NCI-H2081 treated with DMSO at 0.1 percent for 48 hours (cell line): ENCODE measurements at regions not wholly inside any gene's neighbourhood (a gene's known extent, or its start where the extent isn't known, plus 50 kb on each side); places are given as distances from the start of the nearest gene placed in this dataset.

Experiments
- DNase-seq: peaks from one replicate; lab custom pipeline; 2025; lab: John Stamatoyannopoulos, UW

- no peak for DNase-seq
These were observed 93.9 kb downstream of the RHOB start for GRCh38 chr2:20540587-20541293.

DNA sequence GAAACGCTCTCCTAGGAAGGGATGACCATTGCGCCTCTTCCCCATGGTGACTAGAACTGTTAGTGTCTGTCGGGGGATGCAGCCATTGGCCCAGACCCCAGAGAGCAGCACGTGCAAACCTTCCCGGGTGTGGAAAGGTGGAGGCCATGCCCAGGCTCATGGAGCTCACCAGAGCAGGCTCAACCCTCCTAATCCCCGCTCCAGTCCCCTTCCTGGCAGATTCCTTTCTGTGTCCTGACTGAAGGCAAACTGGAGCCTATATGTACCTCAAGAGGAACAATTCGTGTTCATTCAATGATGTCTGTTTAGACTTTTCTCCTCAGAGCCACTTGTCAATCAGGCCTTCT lies 94.4 kb downstream of the RHOB start:
- no peak for DNase-seq

DNA sequence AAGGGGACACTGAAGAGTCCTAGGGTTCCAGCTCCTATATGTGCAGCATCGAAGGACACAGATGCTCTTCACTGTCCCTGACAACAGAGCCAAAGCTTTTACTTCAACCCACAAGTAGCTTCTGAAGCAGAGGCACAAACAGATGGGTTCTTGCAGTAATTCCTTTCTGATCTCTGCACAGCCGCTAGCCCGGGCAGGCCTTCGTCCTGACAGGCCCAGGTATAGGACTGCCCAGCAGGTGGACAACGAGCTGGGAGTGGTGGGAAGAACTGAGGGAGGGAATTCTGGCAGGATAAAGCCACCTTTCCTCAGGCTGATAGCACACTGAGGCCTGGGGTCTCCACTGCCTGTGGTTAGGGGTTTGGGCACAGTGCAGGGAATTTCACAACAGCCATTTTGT lies 94.8 kb downstream of the RHOB start:
- DNase-seq = no peak

DNA sequence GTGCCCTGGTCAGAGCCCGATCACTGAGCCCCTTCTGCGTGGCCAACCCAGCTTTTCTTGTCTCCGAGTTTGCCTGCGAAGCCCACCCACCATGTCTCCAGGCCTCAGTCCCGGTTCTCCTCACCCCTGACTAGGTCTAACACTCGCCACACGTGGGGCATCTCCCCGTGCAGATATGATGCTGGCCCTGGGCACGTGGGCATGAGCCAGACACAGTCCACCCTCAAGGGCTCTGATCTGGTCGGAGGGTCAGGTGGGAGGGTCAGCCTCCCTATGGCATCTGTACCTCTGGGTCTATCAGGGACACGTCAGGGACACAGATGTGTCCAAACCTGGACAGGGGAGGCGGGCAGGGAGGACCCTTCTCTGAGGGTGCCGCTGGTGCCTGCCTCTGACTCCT lies 95.4 kb downstream of the RHOB start:
- no peak for DNase-seq

DNA sequence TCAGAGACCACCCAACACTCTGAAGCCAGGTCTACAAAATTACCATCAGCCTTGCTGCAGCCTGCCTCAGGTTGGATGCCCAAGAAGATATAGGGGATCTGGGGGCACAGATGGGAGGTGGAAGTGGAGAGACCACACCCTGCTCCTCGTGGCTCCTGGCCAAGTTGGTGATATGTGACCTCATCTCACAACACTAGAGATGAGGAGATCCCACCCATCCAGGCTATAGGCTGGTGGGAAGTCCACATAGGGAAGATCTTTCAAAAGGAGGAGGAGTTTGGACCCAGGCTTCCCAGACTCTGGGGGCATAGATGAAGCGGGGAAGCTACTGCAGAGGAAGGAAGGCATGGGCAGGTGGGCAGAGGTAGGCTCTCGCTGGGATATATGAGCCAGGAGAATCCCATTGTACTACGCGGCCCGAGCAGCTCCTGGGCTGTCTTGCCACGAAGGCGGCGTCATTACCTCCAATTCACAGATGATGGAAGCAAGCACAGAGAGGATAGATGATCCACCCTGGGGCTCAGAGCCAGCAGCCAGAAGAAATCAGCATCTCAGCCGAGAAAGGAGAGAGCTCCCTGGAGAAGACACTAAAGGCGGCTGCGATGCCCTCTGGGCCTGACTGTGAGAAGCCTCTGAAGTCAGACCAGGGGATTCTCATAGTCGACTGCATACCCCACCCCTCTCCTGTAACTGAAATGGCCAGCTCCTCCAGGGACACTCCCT lies 96.0 kb downstream of the RHOB start:
- no peak for DNase-seq

DNA sequence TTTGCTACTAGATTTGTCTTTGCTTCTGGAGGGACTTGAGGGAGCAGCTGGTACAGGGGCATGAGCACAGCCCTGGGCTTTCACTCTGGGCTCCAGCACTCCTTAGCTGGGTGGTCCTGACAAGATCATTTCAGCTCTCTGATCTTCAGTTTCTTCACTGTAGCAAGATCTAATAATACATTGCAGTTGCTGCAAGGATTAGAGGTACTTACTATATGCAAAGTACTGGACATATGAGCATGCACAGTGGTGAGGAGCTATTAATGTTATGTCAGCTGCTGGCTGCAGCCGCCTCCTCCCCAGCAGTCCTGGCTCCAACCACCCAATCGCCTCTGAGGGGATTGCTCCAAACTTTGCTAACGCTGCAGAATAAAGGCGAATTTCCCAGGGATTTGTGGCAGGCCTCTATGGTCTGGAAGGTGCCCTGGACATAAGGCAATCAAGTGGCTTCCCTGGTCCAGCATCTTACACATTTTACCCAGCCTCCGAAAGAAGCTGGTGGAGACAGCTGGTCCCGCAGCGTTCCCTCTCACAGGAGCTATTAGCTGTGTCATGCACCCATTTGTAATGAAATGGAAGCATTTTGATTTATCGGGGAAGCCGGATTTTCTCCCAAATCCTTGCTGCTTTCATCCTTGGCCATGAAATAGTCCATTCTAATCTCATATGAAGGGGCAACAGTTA lies 96.7 kb downstream of the RHOB start:
- DNase-seq = no peak

DNA sequence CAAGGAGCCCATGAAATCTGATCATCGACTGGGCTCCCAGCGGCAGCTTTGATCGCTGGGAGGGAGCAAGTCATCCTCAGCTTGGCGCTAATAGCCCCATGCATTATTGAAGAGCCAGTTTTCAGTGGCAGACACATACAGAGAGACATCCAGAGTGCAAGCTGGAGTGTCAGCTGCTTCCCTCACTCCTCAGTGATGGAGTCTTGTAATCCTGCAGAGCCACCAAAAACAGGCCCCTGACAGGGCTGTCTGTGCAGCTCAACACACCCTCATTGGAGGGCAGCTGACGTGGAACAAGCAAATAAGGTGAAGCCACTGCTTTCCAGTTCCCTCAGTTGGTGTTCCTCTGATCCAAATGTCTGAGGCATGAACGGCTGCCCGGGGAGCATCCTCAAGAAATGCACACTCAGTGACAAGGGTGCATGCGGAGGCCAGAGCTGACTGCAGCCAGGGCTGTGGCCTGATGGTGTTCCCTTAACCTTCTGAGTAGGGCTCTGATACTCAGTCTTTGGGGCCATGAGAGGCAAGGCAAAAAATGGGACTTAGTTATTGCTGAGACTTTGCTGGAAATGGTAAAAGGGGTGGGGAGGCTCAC lies 97.4 kb downstream of the RHOB start:
- DNase-seq = no peak

DNA sequence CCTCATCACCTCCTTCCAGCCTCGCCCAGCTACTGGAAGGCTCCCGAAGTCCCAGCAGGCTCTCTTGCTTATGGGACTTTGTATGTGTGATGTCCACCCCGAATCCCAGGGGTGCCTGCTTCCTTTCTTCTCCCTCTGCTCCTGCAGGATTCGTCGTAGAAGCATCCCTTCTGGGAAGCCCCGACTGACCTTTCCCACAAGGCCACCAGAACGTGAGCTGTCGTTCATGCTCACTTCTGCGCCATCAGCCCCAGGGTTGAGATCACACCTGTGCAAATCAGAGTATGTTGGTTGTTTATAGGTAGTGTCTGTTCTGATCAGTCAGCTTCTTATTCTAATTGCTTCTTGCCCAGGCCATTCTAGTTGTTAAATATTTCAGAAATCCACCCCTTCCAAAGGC lies 101.8 kb downstream of the HS1BP3 start:
- no peak for DNase-seq

- DNase-seq = no peak
These were observed 101.1 kb downstream of the HS1BP3 start for GRCh38 chr2:20549691-20550348.

DNA sequence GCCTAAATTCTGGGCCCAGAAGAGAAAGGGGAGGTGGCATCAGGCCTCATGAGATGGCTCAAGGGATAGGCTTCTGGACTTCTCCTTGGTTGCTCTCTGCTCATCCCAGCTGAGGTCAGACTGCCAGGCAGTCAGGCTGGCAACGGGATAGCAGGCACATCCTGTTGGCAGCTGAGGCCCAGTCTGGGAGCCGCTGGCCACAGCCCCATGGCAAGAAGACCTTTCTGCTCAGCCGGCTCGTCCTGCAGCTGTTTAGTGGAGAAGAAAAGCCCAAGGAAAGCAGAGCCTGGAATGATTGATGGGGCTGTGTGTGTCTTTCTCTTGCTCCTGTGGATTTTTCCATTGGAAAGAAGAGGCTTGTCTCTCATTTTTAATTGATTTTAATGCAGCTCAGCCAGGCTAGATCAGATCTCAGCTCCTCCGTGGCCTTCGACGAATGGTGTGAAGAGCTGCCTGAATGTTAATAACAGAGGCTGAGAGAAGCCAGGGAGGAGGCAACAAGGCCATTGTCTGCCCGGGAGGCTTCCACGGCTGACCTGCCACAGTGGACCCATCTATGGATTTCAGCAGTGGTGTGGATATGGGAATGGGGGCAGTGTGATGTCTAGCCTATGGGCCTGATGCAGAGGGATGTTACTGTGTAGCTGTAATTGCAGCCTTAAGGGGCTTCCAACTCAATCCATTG lies 99.5 kb downstream of the HS1BP3 start:
- DNase-seq = no peak

- no peak for DNase-seq
These were observed 99.0 kb downstream of the HS1BP3 start for GRCh38 chr2:20551945-20552328.

DNA sequence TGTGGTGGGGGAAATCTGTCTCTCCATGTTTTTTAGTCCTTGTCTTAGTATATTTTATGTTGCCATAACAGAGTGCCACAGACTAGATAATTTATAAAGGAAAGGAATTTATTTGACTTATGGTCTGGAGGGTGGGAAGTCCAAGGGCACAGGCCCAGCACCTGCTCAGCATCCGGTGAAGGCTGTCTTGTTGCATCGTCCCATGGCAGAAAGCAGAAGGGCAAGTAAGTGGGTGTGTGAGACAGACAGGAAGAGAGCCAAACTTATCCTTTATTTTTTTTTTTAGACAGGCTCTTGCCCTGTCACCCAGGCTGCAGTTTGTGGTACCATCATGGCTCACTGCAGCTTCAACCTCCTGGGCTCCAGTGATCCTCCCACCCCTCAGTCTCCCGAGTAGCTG lies 98.1 kb downstream of the HS1BP3 start:
- no peak for DNase-seq

DNA sequence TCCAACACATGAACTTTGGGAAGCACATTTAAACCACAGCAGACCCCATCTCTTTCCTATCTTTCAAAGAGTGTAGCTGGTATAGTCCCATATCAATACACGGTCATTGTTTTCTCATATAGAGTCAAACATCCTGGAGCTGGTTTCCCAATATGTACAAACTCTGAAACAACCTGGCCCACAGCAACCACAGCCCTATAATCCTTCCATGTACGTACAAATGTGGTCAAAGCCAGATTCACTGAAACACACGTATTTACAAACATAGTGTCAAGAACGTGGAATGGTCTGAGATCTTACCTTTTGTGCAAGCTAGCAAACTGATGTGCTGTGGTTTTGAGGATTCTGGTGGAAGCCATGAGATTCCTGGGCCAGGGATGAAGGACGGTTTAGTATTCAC lies 97.3 kb downstream of the HS1BP3 start:
- no peak for DNase-seq

- DNase-seq = no peak
These were observed 94.9 kb downstream of the HS1BP3 start for GRCh38 chr2:20555954-20556353.

DNA sequence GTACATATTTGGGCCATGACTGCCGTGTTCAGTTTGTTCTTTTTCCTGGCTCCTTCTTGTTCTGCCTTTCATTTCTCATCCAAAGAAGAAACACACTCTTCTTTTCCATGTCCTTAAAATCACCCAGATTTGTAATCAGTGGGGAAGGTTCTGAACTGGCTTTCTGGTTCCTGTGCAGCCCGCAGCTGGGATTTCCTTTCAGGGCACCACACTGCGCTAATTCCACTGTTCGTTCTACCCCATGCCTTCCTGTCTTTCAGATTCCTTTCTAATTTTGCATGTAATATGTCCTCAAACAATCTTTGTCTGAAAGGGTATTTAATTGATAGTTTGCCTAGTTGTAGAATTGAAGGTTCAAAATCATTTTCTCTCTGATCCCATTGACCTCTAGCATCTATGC lies 94.1 kb downstream of the HS1BP3 start:
- no peak for DNase-seq

- DNase-seq = no peak
These were observed 93.7 kb downstream of the HS1BP3 start for GRCh38 chr2:20557226-20557625.

- DNase-seq = no peak
These were observed 93.3 kb downstream of the HS1BP3 start for GRCh38 chr2:20557635-20558034.

DNA sequence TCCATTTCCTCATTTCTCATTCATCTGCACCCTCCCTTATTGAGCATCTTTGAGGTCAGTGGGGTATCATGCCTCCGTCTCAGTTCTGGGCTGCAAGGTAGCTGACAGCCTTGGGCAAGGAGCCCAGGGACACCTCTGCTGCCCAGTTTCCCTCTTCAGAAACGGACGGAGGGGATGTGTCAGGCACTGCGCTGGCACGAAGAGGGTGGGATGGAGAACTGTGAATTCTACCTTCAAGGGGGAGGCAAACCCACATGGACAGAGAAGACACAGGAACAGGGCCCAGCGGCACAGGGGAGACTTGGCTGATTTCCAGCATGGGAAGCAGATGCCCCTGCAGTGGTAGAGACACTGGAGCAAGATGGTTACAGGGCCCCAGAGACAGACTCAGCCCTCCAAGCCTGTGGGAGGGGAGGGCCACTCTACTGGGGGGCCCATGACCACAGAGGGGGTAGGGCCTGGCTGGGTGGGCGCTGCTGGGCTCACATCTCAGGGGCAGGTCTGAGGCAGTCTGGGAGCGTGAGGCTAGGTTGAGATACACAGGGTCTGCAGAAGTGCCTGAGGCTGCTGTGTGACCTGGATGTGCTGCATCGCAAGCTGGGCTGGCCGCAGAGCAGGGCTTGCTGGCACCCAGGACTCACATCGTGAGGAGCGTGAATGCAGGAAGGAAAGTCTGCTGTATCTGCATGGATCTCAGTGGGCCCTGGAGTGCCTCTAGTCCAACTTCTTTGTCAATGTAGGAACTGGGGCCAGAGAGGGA lies 92.3 kb downstream of the HS1BP3 start:
- no peak for DNase-seq

DNA sequence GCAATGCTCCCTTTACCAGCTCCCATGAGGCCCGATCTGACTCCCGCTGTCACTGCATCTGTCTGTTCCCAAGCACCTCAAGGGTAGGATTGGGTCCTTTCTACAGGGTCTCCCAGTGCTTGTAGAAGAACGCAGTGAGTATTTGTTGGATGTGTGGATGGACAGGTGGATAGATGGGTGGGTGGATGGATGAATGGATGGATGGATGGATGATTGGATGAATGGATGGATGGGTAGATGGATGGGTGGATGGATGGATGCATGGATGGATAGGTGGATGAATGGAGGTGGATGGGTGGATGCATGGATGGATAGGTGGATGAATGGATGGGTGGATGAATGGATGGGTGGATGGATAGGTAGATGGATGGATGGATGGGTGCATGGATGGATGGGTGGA lies 91.6 kb downstream of the HS1BP3 start:
- no peak for DNase-seq

DNA sequence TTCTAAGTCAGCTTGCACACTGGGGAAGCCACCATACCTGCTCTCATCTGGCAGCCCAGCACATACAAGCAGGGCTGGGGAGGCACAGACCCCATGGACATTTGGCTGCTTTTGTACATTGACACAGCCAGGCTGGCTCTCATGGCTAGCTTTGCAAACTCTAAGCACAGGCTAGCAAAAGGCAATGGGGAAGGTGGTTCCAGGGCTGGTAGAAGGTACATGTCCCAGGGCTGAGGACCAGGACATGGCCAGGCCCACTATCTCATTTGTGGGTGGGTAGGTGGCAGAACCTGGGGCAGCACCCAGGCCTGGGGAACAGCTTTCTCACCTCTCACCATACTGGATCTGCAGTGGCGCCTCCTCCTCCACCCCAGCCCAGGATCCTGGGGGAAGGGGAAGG lies 90.9 kb downstream of the HS1BP3 start:
- DNase-seq = no peak
